Left ventricle myocardium inferior (tissue), 1 donor: ENCODE measurements at regions not wholly inside any gene's neighbourhood (a gene's known extent, or its start where the extent isn't known, plus 50 kb on each side); places are given as distances from the start of the nearest gene placed in this dataset.

ENCODE experiments used
- DNase-seq: peaks from one replicate; pipeline ENCODE4 v3.0.0-alpha.2; 2020
- H3K27ac ChIP-seq: fragments of 200-600 bp; replicated peaks from 2 replicates; pipeline ENCODE4 v1.8.0; 2021
- H3K27me3 ChIP-seq: fragments of 200-600 bp; 2 replicates; pipeline ENCODE4 v1.8.0; 2021; ENCODE audit warnings: low read depth
- H3K36me3 ChIP-seq: fragments of 200-600 bp; 2 replicates; pipeline ENCODE4 v1.8.0; 2021
- H3K4me1 ChIP-seq: fragments of 200-600 bp; 2 replicates; pipeline ENCODE4 v1.8.0; 2021
- H3K4me3 ChIP-seq: fragments of 200-600 bp; 2 replicates; pipeline ENCODE4 v1.8.0; 2021; ENCODE audit warnings: mild to moderate bottlenecking, moderate library complexity
- H3K9me3 ChIP-seq: fragments of 200-600 bp; replicated peaks from 2 replicates; pipeline ENCODE4 v1.8.0; 2021
- intact Hi-C: fragments of 100-400 bp; cut with micrococcal nuclease; formaldehyde crosslinking; loops from one replicate; pipeline ENCODE4 v1.11.0; 2022
- TF ChIP-seq, protein P1 (sequence below): fragments of 200-600 bp; IDR thresholded peaks from 2 replicates; pipeline ENCODE4 v1.8.0; 2021; ENCODE audit warnings: antibody characterized with exemption, mild to moderate bottlenecking, borderline replicate concordance
- donor health status: DM: no; HTN: yes; CAD: no; lungs with severe emphysema.

GRCh38 chr15:77553695-77554094 lies 79.0 kb downstream of the LINGO1 start:
- no peak for DNase-seq
- Histone ChIP-seq H3K4me1 (peaks cover 8% of the 10 kb centered on the region), H3K9me3 (no peaks in the 10 kb centered on the region), H3K36me3 (no peaks in the 10 kb centered on the region), H3K4me3 (no peak overlapping the region), H3K27ac (no peak overlapping the region), H3K27me3 (no peaks in the 10 kb centered on the region)
- TF ChIP-seq, protein P1, sequence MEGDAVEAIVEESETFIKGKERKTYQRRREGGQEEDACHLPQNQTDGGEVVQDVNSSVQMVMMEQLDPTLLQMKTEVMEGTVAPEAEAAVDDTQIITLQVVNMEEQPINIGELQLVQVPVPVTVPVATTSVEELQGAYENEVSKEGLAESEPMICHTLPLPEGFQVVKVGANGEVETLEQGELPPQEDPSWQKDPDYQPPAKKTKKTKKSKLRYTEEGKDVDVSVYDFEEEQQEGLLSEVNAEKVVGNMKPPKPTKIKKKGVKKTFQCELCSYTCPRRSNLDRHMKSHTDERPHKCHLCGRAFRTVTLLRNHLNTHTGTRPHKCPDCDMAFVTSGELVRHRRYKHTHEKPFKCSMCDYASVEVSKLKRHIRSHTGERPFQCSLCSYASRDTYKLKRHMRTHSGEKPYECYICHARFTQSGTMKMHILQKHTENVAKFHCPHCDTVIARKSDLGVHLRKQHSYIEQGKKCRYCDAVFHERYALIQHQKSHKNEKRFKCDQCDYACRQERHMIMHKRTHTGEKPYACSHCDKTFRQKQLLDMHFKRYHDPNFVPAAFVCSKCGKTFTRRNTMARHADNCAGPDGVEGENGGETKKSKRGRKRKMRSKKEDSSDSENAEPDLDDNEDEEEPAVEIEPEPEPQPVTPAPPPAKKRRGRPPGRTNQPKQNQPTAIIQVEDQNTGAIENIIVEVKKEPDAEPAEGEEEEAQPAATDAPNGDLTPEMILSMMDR, result no peak
- intact Hi-C loops, result no loop called here

- Histone ChIP-seq H3K27ac (no peak overlapping the region), H3K4me3 (no peak overlapping the region), H3K4me1 (peaks cover 8% of the 10 kb centered on the region), H3K27me3 (no peaks in the 10 kb centered on the region), H3K36me3 (no peaks in the 10 kb centered on the region), H3K9me3 (no peaks in the 10 kb centered on the region)
- DNase-seq, result no peak
- TF ChIP-seq, protein P1, result no peak
- intact Hi-C loops, result no loop called here
Observed at GRCh38 chr15:77553257-77553656, 79.5 kb downstream of the LINGO1 start.

- TF ChIP-seq, protein P1, result no peak
- Histone ChIP-seq H3K27me3 (no peaks in the 10 kb centered on the region), H3K4me3 (no peak overlapping the region), H3K9me3 (no peaks in the 10 kb centered on the region), H3K4me1 (peaks cover 3% of the 10 kb centered on the region), H3K27ac (no peak overlapping the region), H3K36me3 (no peaks in the 10 kb centered on the region)
- DNase-seq, result no peak
- intact Hi-C loops, result no loop called here
Observed at GRCh38 chr15:77552066-77552465, 80.6 kb downstream of the LINGO1 start.

- TF ChIP-seq, protein P1, result no peak
- no peaks in the 10 kb centered on the region for H3K27me3 ChIP-seq
- H3K27ac ChIP-seq, result no peak overlapping the region
- no peak for DNase-seq
- H3K4me1 ChIP-seq, result peaks cover 10% of the 10 kb centered on the region
- H3K36me3 ChIP-seq, result no peaks in the 10 kb centered on the region
- intact Hi-C loops, result no loop called here
- no peak overlapping the region for H3K4me3 ChIP-seq
- no peaks in the 10 kb centered on the region for H3K9me3 ChIP-seq
Observed at GRCh38 chr15:77550301-77551251, 82.1 kb downstream of the LINGO1 start.

DNA sequence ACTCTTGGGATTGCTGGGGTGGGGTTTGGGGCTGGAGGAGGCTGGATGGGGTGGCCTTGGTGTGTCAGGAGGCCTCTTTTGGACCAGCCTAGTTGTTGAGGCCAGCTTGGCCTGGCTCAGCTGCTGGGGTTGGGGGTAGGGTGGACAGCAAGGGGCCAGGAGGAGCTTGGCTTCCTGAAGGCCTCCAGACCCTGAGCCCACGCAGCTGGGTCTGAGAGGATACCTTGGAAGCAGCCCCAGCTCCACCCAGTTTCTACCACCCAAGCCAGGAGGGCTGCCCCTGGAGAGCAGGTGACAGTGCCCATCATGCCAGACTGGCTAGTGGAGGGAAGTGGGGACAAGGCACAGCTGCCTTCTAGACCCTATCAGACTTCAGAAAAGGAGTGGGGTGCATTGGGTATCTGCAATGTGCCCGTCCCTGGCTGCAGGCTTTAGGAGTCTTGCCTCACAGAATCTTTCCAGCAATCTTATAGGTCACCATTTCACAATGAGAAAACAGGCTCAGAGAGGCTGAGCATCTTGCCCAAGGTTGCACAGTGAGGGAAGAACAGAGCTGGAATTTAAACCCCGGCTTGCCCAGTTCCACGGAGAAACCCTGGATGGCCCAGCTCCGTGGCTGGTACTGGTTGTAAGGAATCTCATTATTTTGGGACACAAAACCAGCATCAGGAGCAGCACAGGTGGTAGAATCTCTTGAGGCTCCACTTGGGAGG lies 83.0 kb downstream of the LINGO1 start:
- no peak overlapping the region for H3K27ac ChIP-seq
- DNase-seq, result no peak
- TF ChIP-seq, protein P1, result no peak
- no peak overlapping the region for H3K4me3 ChIP-seq
- H3K4me1 ChIP-seq, result peaks cover 13% of the 10 kb centered on the region
- intact Hi-C loops, result loop anchor here (10.0 kb wide), 1 partner anchor 435 kb away; no protein-coding TSS in a partner anchor
- H3K27me3 ChIP-seq, result no peaks in the 10 kb centered on the region
- no peaks in the 10 kb centered on the region for H3K36me3 ChIP-seq
- H3K9me3 ChIP-seq, result no peaks in the 10 kb centered on the region
